ENCODE measurements at regions not wholly inside any gene's neighbourhood (a gene's known extent, or its start where the extent isn't known, plus 50 kb on each side); places are given as distances from the start of the nearest gene placed in this dataset.

GRCh38 chr7:50962962-50963374 is 180.3 kb upstream of the GRB10 start:
- H3K4me3 ChIP-seq (ENCODE audit: insufficient read depth, low read depth, low read length), result no peak overlapping the region
- Mint-ChIP-seq H3K9me3 (ENCODE audit: unreplicated experiment) (peaks cover 9% of the 10 kb centered on the region), H3K4me1 (ENCODE audit: low read depth, unreplicated experiment) (peaks cover 8% of the 10 kb centered on the region), H3K4me3 (ENCODE audit: unreplicated experiment) (no peak overlapping the region), H3K27ac (ENCODE audit: unreplicated experiment) (no peak overlapping the region), H3K27me3 (ENCODE audit: low read depth, unreplicated experiment) (peaks cover 11% of the 10 kb centered on the region), H3K36me3 (ENCODE audit: low read depth, unreplicated experiment) (peaks cover 2% of the 10 kb centered on the region)
- TF ChIP-seq EZH2 (IDR thresholded peaks at IDR 0.05; ENCODE audit: insufficient read depth, low read length) (no peak), CTCF (IDR thresholded peaks at IDR 0.05; ENCODE audit: insufficient read depth, low read depth, low read length) (no peak)
- peak overlapping the region; percentile 41 for H2AFZ ChIP-seq (ENCODE audit: low read depth, low read length)
- no peaks in the 10 kb centered on the region for H3K27me3 ChIP-seq (ENCODE audit: insufficient read depth, low read length)
- H3K4me1 ChIP-seq (ENCODE audit: insufficient read depth, low read length), result peaks cover 15% of the 10 kb centered on the region
- FAIRE-seq, result no peak
- no peak overlapping the region for H3K9ac ChIP-seq (ENCODE audit: low read length)
- peak overlapping the region; percentile 56 for H3K4me2 ChIP-seq (ENCODE audit: low read length)
- no peaks in the 10 kb centered on the region for H3K79me2 ChIP-seq (ENCODE audit: insufficient read depth, low read length)
- H4K20me1 ChIP-seq (ENCODE audit: insufficient read depth, low read length), result no peaks in the 10 kb centered on the region
- DNase-seq (ENCODE audit: low read depth), result peak; percentile 63
- no peaks in the 10 kb centered on the region for H3K9me3 ChIP-seq (ENCODE audit: insufficient read depth, low read depth, low read length)
- H3K36me3 ChIP-seq (ENCODE audit: insufficient read depth, low read length), result no peaks in the 10 kb centered on the region
- no peak overlapping the region for H3K27ac ChIP-seq (ENCODE audit: low read depth, low read length)

GRCh38 chr7:50962281-50962883 is 179.7 kb upstream of the GRB10 start:
- no peak for DNase-seq (ENCODE audit: low read depth)
- Histone ChIP-seq H2AFZ (ENCODE audit: low read depth, low read length) (peak overlapping the region; percentile 41), H3K36me3 (ENCODE audit: insufficient read depth, low read length) (no peaks in the 10 kb centered on the region), H4K20me1 (ENCODE audit: insufficient read depth, low read length) (no peaks in the 10 kb centered on the region), H3K4me1 (ENCODE audit: insufficient read depth, low read length) (peaks cover 15% of the 10 kb centered on the region), H3K9ac (ENCODE audit: low read length) (no peak overlapping the region), H3K79me2 (ENCODE audit: insufficient read depth, low read length) (no peaks in the 10 kb centered on the region), H3K27me3 (ENCODE audit: insufficient read depth, low read length) (no peaks in the 10 kb centered on the region), H3K4me3 (ENCODE audit: insufficient read depth, low read depth, low read length) (no peak overlapping the region), H3K9me3 (ENCODE audit: insufficient read depth, low read depth, low read length) (no peaks in the 10 kb centered on the region), H3K27ac (ENCODE audit: low read depth, low read length) (no peak overlapping the region), H3K4me2 (ENCODE audit: low read length) (peak overlapping the region; percentile 56)
- Mint-ChIP-seq H3K9me3 (ENCODE audit: unreplicated experiment) (peaks cover 9% of the 10 kb centered on the region), H3K27ac (ENCODE audit: unreplicated experiment) (no peak overlapping the region), H3K4me3 (ENCODE audit: unreplicated experiment) (no peak overlapping the region), H3K27me3 (ENCODE audit: low read depth, unreplicated experiment) (peaks cover 11% of the 10 kb centered on the region), H3K4me1 (ENCODE audit: low read depth, unreplicated experiment) (peaks cover 8% of the 10 kb centered on the region), H3K36me3 (ENCODE audit: low read depth, unreplicated experiment) (peaks cover 2% of the 10 kb centered on the region)
- TF ChIP-seq CTCF (IDR thresholded peaks at IDR 0.05; ENCODE audit: insufficient read depth, low read depth, low read length) (no peak), EZH2 (IDR thresholded peaks at IDR 0.05; ENCODE audit: insufficient read depth, low read length) (no peak)
- FAIRE-seq, result no peak

- H3K36me3 Mint-ChIP-seq (ENCODE audit: low read depth, unreplicated experiment), result peaks cover 2% of the 10 kb centered on the region
- DNase-seq (ENCODE audit: low read depth) (no peak), FAIRE-seq (no peak)
- H4K20me1 ChIP-seq (ENCODE audit: insufficient read depth, low read length), result no peaks in the 10 kb centered on the region
- no peak for TF ChIP-seq EZH2 (IDR thresholded peaks at IDR 0.05; ENCODE audit: insufficient read depth, low read length)
- peaks cover 14% of the 10 kb centered on the region for H3K27me3 Mint-ChIP-seq (ENCODE audit: low read depth, unreplicated experiment)
- H3K4me3 Mint-ChIP-seq (ENCODE audit: unreplicated experiment), result no peak overlapping the region
- peaks cover 15% of the 10 kb centered on the region for H3K4me1 ChIP-seq (ENCODE audit: insufficient read depth, low read length)
- no peaks in the 10 kb centered on the region for H3K36me3 ChIP-seq (ENCODE audit: insufficient read depth, low read length)
- H3K27ac ChIP-seq (ENCODE audit: low read depth, low read length), result no peak overlapping the region
- H3K27me3 ChIP-seq (ENCODE audit: insufficient read depth, low read length), result no peaks in the 10 kb centered on the region
- H3K4me1 Mint-ChIP-seq (ENCODE audit: low read depth, unreplicated experiment), result peaks cover 8% of the 10 kb centered on the region
- H3K9ac ChIP-seq (ENCODE audit: low read length), result no peak overlapping the region
- H3K27ac Mint-ChIP-seq (ENCODE audit: unreplicated experiment), result no peak overlapping the region
- no peak overlapping the region for H3K4me2 ChIP-seq (ENCODE audit: low read length)
- H3K9me3 Mint-ChIP-seq (ENCODE audit: unreplicated experiment), result peaks cover 11% of the 10 kb centered on the region
- H2AFZ ChIP-seq (ENCODE audit: low read depth, low read length), result no peak overlapping the region
- H3K9me3 ChIP-seq (ENCODE audit: insufficient read depth, low read depth, low read length), result no peaks in the 10 kb centered on the region
- no peak overlapping the region for H3K4me3 ChIP-seq (ENCODE audit: insufficient read depth, low read depth, low read length)
- H3K79me2 ChIP-seq (ENCODE audit: insufficient read depth, low read length), result no peaks in the 10 kb centered on the region
These were observed 178.1 kb upstream of the GRB10 start for GRCh38 chr7:50960621-50961310.
